T-helper 1 cell (primary cell): ENCODE measurements at regions not wholly inside any gene's neighbourhood (a gene's known extent, or its start where the extent isn't known, plus 50 kb on each side); places are given as distances from the start of the nearest gene placed in this dataset.

Source experiments
- DNase-seq, 5 donors: peaks; one replicate each; pipeline ENCODE4 v3.0.0-alpha.2; 2012 to 2020

DNA sequence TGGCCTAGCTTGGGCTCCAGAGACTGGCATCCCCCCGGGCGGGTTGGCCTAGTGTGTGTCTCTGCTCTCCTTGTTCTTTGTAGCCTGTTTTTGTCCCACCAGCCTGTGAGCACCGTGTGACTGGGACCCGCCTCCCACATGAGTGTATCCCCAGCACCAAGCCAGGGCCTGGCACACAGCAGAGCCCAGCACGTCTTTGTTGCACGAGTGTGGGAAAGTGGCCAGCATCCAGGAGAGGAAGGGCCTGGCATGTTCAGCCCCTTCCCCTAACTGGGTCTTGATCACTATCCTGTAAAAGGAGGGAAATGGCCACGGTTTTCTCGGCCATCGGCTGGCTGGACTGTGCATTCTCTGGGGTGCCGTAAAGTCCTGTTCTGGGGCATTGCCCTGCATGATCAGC, 290.1 kb downstream of the BMP7 start:
- DNase-seq, result no peak

DNA sequence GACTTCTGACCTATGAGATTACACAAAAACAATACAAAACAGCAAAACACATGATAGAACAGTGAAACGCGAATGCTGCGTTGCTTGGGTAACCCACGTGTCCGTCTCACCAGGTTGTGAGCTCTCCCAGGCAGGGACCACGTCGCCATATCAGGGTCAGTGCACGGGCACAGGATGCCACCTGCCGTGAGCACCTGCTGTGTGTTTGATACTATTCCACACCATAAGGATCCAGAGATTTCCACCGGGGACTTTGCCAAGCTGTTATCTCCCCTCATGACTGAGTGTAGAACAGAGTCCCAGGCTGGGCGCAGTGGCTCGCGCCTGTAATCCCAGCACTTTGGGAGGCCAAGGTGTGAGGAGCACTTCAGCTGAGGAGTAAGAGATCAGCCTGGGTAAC, 288.0 kb downstream of the BMP7 start:
- no peak for DNase-seq

DNA sequence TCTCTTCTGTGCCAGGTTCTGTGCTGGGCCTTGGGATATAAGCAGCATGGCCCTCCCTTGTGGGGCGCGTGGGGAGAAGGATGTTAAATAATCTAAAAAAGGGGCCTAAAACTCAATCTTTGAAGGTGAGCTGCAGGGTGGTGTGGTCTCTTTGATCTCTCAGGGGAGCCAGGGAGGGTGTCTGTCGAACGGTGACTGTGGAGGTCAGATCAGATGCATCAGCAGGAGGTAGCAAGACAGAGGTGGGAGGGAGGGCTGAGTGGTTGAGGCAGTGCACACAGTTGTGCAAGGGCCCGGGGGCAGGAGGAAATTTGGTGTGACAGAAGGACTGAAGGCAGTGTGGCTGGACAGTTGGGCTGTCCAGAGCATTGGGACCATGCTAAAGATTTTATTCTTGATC, 287.3 kb downstream of the BMP7 start:
- DNase-seq, result no peak

DNA sequence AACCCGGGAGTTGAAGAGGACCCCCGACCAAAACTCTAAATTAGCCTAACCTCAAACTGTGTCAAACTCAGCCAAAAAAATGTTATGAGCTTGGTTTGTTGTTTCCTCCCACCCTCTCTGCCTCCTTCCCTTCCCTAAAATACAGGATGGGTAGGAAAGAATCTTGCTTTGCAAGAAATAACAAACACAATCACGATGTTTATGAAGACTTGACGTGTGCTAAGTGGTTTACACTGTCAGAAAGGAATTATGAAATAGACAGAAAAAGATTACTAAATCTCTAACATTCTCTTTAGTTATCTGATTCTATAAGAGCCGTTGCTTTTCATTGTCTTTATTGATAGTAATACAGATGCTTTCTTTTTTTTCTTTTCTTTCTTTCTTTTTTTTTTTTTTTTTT, 285.1 kb downstream of the BMP7 start:
- no peak for DNase-seq

DNA sequence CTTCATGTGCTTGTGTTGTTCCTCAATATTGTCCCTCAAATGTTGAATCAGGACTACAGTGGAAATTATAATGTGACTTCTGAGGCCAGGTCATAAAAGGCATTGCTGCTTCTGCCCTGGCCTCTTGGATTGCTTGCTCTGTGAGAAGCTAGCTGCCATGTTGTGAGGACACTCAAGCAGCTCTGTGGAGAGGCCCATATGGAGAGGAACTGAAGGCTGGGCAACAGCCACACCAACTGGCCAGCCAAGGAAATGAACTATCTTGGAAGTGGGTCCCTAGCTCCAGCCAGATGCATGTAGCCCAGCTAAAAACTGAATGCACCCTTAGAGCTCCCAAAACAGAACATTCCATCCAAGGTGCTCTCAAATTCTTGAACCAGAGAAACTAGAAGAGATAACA, 282.6 kb downstream of the BMP7 start:
- DNase-seq, result no peak

DNA sequence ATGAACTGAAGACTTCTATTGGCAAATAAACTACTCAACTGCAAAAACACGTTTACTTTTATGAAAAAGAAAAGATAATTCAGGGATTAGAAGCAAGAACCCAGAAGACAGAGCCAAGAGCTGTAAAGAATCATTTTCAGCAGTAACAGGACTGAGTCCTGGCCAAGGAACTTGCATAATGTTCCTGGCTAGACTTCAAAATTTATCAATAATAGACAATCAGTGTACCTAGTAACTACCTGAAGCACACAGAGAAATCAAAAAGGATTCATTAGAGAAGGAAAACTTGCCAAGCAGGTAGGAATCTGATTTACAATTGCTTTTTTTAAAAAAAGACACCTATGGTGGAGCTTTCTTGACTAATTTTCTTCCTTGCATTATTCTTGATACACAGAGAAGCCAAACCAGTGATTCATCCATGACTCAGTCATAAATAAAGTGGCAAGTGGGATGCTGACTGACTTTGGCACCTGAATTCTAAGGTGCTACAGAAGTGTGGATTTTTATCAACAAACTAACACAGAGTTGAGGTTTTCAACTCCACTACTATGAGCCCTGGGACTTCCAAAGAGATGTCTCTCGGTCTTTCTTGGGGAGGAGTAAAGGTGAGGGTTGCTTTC, 281.3 kb downstream of the BMP7 start:
- no peak for DNase-seq

DNA sequence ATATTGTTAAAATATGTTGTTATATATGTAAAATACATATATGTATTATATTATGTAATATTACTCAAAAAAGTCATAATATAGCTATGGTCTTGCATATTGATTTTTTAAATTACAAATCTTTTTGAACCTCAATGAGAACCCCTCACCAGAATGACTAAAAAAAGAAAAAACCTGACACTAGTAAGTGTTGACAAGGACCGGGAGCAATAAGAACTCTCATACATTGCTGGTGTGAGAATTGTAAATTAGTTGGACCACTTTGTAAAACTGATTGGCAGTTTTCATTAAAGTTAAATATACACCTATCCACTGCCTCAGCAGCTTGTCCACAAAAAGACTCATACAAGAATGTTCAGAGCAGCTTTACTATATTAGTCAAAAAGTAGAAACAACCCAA, 280.0 kb downstream of the BMP7 start:
- no peak for DNase-seq

DNA sequence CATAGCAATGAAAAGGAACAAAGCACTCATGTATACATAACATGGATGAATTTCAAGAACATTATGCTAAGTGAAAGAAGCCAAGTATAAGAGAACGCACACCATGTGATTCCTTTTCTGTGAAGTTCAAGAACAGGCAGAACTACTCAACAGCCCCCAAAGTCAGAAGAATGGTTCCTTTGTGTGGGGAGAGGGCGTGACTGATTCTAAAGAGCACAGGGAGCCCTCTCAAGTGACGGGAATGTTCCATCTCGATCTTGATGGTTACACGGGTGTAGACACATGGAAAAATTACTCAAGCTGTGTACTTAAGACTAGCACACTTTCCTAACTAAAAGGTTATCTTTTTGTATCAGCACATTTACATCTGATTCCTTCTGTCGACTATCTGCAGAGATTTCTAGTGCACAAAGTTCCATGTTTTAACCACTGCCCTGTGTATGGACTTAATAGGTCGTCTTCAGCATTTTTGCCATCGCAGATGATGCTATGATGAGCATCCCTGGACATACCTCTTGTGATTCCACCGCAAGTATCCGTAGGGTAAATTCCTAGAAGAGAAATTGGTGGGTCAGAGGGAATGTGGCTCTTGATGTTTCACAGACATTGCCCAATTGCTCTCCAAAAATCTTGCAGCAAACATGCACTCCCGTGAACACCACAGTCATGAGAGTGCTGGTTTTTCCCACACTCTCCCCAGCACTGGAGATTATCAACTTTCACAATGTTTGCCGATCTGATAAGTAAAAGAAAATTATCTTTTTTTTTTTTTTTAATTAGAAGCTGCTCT, 279.3 kb downstream of the BMP7 start:
- no peak for DNase-seq

DNA sequence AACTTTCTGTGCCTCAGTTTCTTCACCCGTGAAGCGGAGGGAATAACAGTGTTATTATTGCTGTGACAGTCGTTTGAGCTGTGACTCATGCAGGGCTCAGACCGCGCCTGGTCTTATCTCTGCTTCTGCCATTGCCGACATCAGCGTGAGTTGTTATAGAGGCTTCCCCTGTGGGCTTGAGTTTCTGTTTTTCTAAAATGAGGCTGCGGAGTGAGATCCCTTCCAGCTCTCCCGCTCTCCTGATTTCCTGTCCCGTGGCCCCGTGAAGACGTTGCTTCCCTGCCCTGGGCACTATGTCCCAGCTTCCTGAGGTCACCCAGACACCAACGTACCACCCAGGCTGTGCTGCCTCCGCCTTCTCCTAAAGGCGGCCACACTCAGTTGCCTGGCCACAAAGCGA, 278.5 kb downstream of the BMP7 start:
- DNase-seq, result no peak

DNA sequence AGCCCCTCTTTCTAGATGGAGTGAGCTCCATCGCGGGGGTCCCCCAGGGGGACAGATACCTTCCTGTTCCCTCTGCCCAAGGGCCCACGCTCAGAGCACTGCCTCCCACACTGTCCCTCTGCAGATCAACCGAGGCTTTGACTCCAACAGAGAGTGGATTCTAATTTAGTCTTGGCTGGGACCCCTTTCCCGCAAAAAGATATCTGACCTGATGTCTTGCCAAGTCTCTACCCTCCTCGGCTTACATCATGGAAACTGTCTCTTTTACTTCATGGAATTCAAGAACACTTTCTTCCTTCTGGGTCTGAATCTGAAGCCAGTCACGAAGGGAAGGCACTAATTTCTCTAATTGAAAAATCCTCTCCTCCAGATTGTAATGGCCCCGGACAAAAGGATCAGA, 278.0 kb downstream of the BMP7 start:
- DNase-seq, result no peak

DNA sequence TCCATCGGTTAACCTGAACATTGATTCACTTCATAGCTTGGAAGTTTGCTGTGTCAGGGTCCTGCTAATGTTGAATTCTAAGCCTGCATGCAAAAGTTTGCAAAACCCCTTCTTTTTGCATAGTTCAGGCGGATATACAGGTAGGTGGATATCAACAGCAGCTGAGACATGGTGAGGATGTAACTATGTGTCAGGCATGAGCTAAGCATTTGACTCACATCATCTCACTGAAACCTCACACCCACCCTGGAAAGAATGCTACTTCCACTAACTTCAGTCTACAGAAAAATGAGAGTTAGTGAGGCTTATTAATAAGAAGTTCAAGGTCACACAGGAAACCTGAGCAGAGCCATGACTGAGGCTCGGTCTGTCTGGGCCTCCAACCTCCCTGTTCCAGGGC, 276.9 kb downstream of the BMP7 start:
- DNase-seq, result no peak

DNA sequence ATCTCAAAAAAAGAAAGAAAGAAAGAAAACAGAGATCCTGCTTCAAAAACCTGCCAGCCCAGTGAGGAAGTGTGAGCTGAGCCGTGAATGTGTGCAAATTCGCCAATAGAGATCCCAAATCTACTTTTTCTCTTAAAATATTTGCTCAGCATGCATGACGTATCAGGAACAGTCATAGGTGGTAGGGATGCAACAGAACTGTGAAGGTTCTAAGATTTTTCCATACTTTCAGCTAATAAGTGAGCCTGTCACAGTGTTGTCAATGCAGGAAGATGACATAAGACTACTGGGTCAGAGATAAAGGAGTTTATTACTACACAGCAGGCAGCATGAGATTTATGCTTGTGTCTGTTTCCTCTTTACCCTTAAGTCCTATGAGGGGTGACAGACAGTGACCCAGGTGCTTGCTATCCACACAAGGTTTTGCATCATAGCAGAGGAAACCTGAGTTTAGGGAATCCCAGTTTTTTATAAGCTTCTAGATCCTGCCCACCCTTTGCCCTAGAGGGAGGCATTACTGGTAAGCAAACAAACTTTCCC, 273.4 kb downstream of the BMP7 start:
- no peak for DNase-seq

DNA sequence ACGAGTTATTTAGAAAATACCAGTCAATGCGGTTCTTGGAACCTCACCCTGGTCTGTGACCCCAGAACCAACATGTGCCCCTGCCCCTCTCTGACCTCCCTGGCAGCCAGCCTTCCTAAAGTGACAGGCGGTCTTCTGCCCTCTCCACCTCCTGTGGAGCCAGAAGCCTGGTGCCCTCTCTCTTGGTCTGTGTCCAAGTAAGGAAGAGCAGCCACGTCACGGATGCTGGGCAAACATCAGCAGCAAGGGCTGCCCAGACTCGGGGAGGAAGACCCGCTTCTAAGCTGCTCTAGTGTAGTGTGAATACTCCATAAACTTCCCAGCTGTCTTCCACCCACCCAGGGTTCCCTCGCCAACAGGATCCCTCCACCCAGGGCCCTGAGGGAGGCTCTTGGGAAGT, 272.4 kb downstream of the BMP7 start:
- DNase-seq, result no peak

DNA sequence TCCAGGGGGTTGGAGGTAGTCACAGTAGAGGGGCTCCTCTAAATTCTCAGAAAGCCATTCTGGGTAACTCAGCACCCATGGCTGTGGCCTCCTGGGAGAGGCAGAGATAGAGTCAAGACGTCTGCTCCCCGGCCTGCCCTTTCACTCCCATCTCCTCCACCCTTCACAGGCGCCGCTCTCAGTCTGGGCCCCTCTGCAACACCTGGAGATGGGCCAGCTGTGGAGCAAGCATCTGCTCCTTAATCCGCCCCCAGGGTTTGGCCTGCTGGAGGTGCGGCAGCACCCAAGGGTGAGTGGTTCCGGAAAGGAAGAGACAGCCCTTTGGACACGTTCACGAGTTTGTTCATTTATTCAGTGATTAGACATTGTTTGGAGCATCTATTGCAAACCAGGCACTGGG, 271.3 kb downstream of the BMP7 start:
- DNase-seq, result no peak

DNA sequence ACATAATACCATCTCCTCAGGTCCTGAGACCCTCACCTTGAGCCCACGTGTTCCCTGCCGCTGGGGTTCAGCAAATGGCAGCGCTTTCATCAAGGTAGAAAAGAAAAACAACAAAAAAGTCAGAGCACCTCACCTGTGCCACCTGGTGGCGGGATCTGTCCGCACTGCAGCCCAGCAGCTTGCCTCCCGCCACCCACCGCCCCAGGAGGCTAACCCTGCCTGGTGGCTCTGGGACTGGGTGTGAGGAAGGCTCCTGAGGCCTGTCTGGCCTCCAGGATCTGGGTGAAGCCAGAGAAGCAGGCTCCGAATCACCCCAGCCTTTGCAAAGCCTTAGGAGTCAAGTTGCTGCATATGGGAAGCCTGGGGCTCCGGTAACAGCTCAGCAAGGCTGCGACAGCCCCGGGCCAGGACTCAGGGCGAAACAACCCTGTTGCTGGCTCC, 270.8 kb downstream of the BMP7 start:
- no peak for DNase-seq

DNA sequence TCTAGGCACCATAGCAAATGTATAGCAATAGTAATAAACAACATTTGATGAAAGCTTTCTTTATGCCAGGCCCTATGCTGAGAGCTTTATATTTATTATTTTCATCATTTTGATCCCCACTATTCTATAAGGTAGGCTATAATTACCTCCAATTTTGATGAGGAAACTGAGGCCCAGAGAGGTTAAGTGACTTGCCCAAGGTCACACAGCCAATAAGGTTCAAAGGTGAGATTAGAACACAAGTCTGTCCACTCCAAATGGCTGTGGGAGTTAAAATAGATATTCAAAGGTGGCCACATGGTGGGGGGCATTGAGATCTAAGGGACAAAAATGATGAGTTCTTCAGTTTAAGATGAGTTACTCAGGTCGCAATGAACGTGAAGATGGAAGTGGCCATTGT, 269.9 kb downstream of the BMP7 start:
- DNase-seq, result no peak

DNA sequence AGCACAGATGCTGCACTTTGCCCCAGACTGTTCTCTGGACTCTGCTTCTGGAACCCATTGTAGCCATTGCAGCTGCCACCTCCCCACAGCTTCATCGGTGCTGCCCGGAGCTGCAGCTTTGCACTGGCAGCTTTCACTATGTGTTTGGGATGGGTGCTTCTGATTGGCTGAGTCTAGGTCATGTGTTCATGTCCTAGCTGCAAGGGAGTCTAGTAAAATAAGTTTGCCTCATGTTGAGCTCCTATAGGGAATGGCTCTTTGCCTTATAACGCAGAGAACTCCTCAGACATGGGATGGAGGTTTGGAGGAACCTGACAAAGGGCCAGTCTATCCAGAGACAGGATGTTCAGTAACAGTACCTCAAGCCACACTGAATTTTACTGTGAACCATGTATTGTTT, 268.0 kb downstream of the BMP7 start:
- DNase-seq, result no peak

DNA sequence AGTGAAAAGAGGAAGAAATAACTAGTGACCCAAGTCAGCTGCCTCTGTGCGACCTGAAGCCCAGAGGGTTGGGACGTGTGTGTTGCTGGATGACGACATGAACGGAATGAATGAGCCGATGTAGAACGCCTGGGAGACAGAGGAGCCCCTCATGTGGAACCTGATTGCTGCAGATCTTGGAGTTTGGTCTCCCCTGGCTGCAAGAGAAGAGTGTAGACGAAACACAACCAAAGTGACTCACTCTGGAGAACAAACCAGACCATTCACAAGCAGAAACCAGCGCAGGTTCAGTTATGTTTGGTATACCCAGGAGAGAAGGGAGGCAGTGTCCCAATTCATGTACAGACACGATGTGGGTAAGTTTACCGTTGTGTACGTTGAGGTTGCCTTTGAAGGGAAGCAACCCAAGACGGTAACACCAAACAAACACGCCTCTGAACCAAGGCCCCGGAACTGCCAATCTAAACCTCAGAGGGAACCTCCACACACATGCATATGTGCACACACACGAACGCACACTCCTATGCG, 265.9 kb downstream of the BMP7 start:
- no peak for DNase-seq

DNA sequence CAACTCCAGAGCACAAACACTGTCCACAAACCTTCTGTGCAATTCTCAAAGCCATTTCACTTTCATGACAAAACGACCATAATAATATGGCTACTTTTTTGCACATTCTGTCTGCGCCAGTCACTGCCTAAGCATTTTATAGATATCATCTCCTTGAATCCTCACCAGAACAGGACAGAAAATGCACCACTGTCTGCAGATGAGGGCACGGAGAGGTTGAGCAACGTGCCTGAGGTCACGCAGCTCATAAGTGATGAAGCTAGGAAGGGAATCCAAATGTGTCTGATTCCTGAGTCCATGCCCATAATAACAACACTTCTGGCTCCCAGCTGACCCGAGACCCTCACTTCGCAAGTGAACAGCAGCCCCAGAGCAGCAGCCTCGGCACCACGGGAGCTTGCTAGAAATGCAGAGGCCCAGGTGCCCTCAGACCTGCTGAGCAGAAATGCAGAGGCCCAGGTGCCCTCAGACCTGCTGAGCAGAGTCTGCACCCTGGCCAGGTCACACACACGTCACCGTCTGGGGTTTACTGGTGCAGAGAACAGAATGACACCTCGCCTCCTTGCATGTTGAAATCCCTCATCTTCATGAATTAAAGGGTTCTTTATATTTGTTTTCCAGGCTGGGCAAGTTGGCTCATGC, 265.2 kb downstream of the BMP7 start:
- no peak for DNase-seq

DNA sequence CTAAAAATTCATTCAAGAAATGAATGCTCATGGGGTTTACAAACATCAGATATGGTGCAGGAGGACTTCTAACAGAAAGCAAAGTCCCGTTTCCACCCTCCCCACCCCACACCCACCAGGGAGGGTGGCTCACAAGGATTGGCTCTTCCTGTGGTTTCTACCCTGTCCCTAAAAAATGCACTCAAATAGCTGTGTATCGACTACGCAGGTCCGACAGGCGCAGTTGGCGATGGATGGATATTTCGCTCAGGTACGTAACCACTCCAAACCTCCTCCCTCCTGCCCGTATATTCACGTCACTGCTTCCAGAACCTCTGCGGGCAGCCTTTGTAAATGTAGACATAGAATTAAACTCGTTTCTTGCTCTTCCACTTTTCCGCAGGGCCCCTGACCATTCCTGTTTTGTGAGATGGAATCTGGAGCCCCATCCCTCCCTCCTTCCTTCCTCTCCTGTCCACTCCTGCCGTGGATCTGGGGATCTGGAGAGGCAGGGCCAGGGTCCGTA, 264.3 kb downstream of the BMP7 start:
- no peak for DNase-seq

DNA sequence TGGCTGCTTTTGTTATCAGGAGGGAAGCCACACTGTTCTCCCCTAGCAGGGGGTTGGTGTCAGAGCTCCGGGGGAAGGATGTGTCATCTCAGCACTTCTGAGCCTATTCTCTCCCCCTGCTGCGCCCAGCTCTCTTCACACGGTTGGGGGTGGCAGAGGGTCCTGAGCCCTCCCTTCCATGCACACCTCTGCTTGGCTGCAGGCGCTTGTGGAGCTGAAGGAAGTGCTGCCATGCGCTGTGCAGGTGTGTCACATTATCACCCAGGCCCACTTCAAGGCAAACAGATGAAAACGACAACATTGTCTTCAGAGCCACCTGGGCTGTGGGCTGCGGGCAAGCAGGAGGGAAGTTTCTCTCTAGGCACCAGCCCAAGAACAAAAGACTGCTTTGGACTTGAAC, 263.4 kb downstream of the BMP7 start:
- no peak for DNase-seq

DNA sequence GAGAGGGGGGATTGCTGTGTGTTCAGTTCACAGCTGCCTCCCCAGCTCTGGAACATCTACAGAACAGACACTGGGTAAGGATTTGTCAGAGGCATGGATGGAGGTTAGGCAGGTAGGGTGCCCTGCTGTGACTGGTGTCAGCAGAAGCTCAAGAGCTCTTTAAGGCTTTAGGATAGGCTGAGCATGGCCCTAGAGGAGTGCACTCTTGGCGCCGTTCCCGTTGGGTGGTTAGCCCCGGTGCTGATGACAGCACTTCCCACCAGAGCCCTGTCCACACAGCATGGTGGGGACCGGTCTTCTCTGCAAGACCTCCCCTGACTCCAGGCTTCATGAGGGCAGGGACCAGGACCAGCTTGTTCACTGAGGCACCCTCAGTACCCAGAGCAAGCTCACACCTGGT, 262.0 kb downstream of the BMP7 start:
- DNase-seq, result no peak
